AG04450 (cell line): ENCODE measurements at regions not wholly inside any gene's neighbourhood (a gene's known extent, or its start where the extent isn't known, plus 50 kb on each side); places are given as distances from the start of the nearest gene placed in this dataset.

Source experiments
- CTCF ChIA-PET: fragments of 300-600, 350-600 bp; formaldehyde crosslinking; extraction: SDS; loops from one replicate; lab custom pipeline; 2022; ENCODE audit warnings: antibody characterized with exemption, inconsistent platforms; lab: Charles Lee
- POLR2A ChIA-PET: fragments of 350-600 bp; formaldehyde crosslinking; extraction: SDS; loops from one replicate; lab custom pipeline; 2021; ENCODE audit warnings: antibody characterized with exemption, inconsistent platforms; lab: Yijun Ruan, JAX
- DNase-seq: peaks from one replicate; pipeline ENCODE4 v3.0.0-alpha.2; 2011; ENCODE audit warnings: low read depth, low spot score
- H3K27ac ChIP-seq: one replicate; pipeline ENCODE4 v1.5.1; 2012; ENCODE audit warnings: low read depth, low read length, control low read depth
- H3K27me3 ChIP-seq: one replicate; pipeline ENCODE4 v1.6.0; 2012; ENCODE audit warnings: low read length; ENCODE audit not compliant: control insufficient read depth, insufficient read depth
- H3K4me3 ChIP-seq: 2 replicates; pipeline ENCODE4 v1.5.1; 2011; ENCODE audit warnings: mild to moderate bottlenecking, low read depth, low read length, control low read depth
- H3K9me3 ChIP-seq: 2 replicates; pipeline ENCODE4 v1.5.1; 2012; ENCODE audit warnings: low read length; ENCODE audit not compliant: control insufficient read depth, insufficient read depth
- TF ChIP-seq, protein P1 (sequence below): IDR thresholded peaks from 2 replicates; pipeline ENCODE4 v1.5.1; 2011; ENCODE audit warnings: low read depth, low read length, control low read depth, inconsistent platforms

DNA sequence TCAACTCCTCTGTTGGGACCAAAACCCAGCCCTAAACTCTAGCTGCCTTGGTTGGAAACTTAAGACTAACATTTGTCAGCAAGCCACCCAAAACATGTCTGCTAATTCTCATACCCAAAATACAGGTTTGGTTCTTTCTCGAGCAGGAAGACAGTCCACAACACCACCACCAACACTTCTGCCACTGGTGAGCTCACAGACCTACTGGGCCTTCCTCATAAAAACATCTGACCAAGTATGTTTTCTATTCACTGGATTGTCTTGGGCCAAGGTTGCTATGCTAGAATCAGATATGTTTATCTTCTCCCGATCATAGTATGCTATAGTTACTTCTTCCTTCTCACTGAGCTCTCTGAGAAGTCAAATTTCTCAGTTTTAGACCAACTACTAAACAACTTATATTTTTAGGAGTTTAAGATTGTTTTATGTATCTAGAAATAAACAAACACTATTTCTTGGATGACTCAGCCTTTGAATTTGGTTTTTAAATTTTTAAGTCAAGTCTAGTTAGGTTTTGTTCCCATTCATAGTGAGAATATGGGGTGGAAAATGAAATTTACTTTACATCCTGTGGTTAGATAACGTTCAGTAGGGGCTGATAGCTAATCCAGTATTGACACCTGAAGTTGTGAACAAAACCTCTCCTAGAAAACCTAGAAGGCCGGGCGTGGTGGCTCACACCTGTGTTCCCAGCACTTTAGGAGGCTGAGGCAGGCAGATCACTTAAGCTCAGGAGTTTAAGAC, 360.5 kb downstream of the RSL24D1 start:
- Histone ChIP-seq H3K27me3 (no peaks in the 10 kb centered on the region), H3K4me3 (no peak overlapping the region), H3K27ac (no peak overlapping the region), H3K9me3 (no peaks in the 10 kb centered on the region; the same call in none of the 2 replicates)
- TF ChIP-seq, protein P1, sequence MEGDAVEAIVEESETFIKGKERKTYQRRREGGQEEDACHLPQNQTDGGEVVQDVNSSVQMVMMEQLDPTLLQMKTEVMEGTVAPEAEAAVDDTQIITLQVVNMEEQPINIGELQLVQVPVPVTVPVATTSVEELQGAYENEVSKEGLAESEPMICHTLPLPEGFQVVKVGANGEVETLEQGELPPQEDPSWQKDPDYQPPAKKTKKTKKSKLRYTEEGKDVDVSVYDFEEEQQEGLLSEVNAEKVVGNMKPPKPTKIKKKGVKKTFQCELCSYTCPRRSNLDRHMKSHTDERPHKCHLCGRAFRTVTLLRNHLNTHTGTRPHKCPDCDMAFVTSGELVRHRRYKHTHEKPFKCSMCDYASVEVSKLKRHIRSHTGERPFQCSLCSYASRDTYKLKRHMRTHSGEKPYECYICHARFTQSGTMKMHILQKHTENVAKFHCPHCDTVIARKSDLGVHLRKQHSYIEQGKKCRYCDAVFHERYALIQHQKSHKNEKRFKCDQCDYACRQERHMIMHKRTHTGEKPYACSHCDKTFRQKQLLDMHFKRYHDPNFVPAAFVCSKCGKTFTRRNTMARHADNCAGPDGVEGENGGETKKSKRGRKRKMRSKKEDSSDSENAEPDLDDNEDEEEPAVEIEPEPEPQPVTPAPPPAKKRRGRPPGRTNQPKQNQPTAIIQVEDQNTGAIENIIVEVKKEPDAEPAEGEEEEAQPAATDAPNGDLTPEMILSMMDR, result no peak
- ChIA-PET CTCF (no interaction called here), POLR2A (no interaction called here)
- DNase-seq, result no peak

DNA sequence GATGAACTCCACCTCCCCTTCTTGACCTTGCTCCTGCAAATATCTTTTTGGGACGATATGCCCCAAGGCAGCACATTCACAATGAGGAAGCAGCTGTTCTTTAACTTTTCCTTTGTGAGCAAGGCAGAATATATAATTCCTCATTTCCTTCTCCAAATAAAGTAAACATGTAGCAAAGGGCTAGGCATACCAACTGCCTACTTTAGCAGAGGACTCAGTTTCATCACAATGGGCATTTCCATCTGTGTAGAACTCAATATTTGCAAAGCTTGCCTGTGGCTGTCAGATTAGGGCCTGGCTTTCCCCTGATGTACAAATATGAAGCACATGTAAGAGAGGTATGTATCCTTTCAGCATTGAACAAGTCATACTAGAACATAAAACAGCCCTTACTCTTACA, 366.9 kb downstream of the RSL24D1 start:
- peaks cover 2% of the 10 kb centered on the region for H3K9me3 ChIP-seq
- ChIA-PET POLR2A (no interaction called here), CTCF (no interaction called here)
- no peak overlapping the region for H3K4me3 ChIP-seq
- TF ChIP-seq, protein P1, result no peak
- no peaks in the 10 kb centered on the region for H3K27me3 ChIP-seq
- DNase-seq, result no peak
- H3K27ac ChIP-seq, result no peak overlapping the region

DNA sequence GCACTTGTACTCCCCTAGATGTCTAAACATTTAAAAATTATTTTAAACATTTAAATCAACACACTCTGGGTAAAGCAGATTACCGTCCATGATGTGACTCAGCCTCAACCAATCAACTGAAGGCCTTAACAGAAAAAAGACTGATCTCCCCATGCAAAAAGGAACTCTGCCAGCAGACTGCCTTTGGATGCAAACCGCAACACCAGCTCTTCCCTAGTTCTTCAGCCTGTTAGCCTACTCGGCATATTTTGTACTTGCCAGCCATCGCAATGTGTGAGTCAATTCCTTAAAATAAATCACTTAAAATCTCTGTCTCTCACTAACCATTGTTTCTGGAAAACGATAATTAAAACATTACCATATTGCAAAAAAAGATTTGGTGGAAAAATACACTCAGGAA, 375.9 kb downstream of the RSL24D1 start:
- ChIA-PET POLR2A (no interaction called here), CTCF (no interaction called here)
- DNase-seq, result no peak

DNA sequence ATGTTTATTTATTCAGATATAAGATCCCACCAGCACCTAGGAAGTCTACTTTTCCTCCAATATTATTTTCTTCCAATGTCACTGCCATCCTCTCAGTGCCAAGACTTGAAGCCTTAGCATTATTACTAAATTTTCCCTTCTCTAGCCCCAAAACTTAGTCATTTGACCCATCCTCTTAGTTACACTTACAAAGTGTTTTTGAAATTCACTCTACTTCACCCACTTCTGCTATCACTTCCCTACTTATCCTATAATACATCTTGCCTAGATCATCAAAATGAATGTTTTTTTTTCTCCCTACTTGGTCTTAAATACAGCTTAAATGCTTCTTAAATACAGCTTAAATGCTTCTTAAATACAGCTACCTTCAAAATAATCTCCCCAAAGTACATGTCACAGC, 376.6 kb downstream of the RSL24D1 start:
- Histone ChIP-seq H3K4me3 (no peak overlapping the region), H3K27ac (no peak overlapping the region), H3K27me3 (no peaks in the 10 kb centered on the region), H3K9me3 (peaks cover 7% of the 10 kb centered on the region; the same call in 1 of the 2 replicates)
- CTCF ChIA-PET, result no interaction called here
- POLR2A ChIA-PET, result no interaction called here
- TF ChIP-seq, protein P1, result no peak
- no peak for DNase-seq

More for the DNA sequence above, 375.9 kb downstream of the RSL24D1 start:
- no peaks in the 10 kb centered on the region for H3K27me3 ChIP-seq
- no peak overlapping the region for H3K27ac ChIP-seq
- H3K4me3 ChIP-seq, result no peak overlapping the region
- peaks cover 7% of the 10 kb centered on the region; the same call in 1 of the 2 replicates for H3K9me3 ChIP-seq
- TF ChIP-seq, protein P1, result no peak

DNA sequence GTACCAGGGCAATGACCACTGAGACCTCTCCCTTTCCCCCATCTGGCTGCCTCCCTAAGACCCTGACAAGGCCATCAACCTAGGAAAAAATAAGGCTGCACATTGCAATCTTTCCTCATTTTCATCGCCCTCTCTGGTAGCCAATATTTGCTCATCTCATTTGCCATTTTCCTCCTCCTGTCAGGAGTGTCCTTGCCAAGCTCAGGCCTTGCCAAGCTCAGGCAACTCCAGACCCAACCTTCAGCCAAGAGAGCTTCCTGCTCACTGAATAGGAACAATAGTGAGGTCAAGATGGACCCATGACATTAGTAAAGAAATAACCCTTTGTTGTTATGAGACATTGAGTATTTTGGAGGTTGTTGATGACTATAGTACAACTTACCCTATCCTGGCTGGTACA, 380.3 kb downstream of the RSL24D1 start:
- Histone ChIP-seq H3K9me3 (peaks cover 6% of the 10 kb centered on the region; the same call in 1 of the 2 replicates), H3K27me3 (no peaks in the 10 kb centered on the region), H3K27ac (no peak overlapping the region), H3K4me3 (no peak overlapping the region)
- CTCF ChIA-PET, result no interaction called here
- POLR2A ChIA-PET, result no interaction called here
- no peak for DNase-seq
- TF ChIP-seq, protein P1, result no peak
